ENCODE measurements at regions not wholly inside any gene's neighbourhood (a gene's known extent, or its start where the extent isn't known, plus 50 kb on each side); places are given as distances from the start of the nearest gene placed in this dataset.

DNA sequence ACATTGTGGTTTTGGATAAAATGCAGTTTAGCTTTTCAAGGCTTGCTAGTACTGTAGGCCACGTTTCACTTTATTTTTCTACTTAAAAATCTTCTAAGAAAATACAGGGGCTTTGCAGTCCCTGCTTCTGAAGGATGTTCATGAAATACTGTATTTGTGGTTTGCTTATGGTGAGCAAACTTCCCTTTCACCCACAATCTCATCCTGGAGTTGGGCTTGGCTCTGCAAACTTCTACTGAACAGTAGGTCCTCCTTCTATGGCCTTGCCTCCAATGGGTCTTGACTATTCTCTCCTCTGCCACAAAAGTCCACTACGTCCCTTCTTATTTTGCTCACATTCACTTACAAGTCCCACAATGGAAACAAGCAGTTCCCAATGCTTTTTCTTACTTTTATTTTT lies 502.7 kb upstream of the KLF4 start:
- intact Hi-C loops (cut with micrococcal nuclease) (loop anchor here (10.0 kb wide), 1 partner anchor 283 kb away; no protein-coding TSS in a partner anchor), dilution Hi-C loops (cut with MboI; ENCODE audit: extremely low pct_ligation_motif_present, low sequenced_read_pairs) (no loop called here)
- POLR2A ChIA-PET: no interaction called here

More for the DNA sequence above, 502.7 kb upstream of the KLF4 start:
- H3K36me3 ChIP-seq (ENCODE audit: control insufficient read depth in 2 of 2, extremely low read depth in 1 of 2, insufficient read depth in 2 of 2, low read length in 2 of 2): no peaks in the 10 kb centered on the region
- TF ChIP-seq, protein P1, sequence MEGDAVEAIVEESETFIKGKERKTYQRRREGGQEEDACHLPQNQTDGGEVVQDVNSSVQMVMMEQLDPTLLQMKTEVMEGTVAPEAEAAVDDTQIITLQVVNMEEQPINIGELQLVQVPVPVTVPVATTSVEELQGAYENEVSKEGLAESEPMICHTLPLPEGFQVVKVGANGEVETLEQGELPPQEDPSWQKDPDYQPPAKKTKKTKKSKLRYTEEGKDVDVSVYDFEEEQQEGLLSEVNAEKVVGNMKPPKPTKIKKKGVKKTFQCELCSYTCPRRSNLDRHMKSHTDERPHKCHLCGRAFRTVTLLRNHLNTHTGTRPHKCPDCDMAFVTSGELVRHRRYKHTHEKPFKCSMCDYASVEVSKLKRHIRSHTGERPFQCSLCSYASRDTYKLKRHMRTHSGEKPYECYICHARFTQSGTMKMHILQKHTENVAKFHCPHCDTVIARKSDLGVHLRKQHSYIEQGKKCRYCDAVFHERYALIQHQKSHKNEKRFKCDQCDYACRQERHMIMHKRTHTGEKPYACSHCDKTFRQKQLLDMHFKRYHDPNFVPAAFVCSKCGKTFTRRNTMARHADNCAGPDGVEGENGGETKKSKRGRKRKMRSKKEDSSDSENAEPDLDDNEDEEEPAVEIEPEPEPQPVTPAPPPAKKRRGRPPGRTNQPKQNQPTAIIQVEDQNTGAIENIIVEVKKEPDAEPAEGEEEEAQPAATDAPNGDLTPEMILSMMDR (IDR thresholded peaks at IDR 0.05; ENCODE audit: extremely low read depth in 1 of 2, insufficient read depth in 1 of 2, low read depth in 1 of 2, low read length in 2 of 2): no peak
- TF ChIP-seq FOS (IDR thresholded peaks at IDR 0.05; ENCODE audit: borderline replicate concordance, insufficient read depth, low read length) (no peak), EZH2 (IDR thresholded peaks at IDR 0.05; ENCODE audit: borderline replicate concordance, low read depth, low read length, severe bottlenecking) (no peak), MYC (IDR thresholded peaks at IDR 0.05; ENCODE audit: low read depth, low read length) (no peak), GATA2 (IDR thresholded peaks at IDR 0.05; ENCODE audit: insufficient read depth, insufficient read length, low read depth, low read length) (no peak), JUN (IDR thresholded peaks at IDR 0.05; ENCODE audit: borderline replicate concordance, insufficient read depth, insufficient read length, low read depth) (no peak), POLR2AphosphoS5 (IDR thresholded peaks at IDR 0.05; ENCODE audit: insufficient read depth, low read depth, low read length) (no peak), POLR2A (IDR thresholded peaks at IDR 0.05; ENCODE audit: low read depth, low read length) (no peak)
- TF ChIP-seq, protein P2, sequence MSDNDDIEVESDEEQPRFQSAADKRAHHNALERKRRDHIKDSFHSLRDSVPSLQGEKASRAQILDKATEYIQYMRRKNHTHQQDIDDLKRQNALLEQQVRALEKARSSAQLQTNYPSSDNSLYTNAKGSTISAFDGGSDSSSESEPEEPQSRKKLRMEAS (IDR thresholded peaks at IDR 0.05; ENCODE audit: insufficient read depth, insufficient read length): no peak
- no peak overlapping the region for H2AFZ ChIP-seq (ENCODE audit: low read depth, low read length)
- no peak overlapping the region for H3K9ac ChIP-seq (replicated peaks; ENCODE audit: extremely low read depth, insufficient read depth, low read length)
- H3K27me3 ChIP-seq (ENCODE audit: control insufficient read depth in 2 of 2, insufficient read depth in 2 of 2, low read length in 2 of 2): no peaks in the 10 kb centered on the region
- no peak overlapping the region for H3K27ac ChIP-seq (ENCODE audit: insufficient read depth, low read depth, low read length)
- FAIRE-seq (no peak), DNase-seq (ENCODE audit: low read depth, low spot score) (no peak)
- H3K9me3 ChIP-seq (replicated peaks; ENCODE audit: control insufficient read depth, insufficient read depth, low read length): no peaks in the 10 kb centered on the region
- BruUV-seq (replicated peaks): no TSS peak
- H3K79me2 ChIP-seq (ENCODE audit: control insufficient read depth, insufficient read depth, low read length): no peaks in the 10 kb centered on the region
- no peak overlapping the region for H3K4me3 ChIP-seq (replicated peaks in 1 of 3; ENCODE audit: insufficient read depth in 1 of 3, low read depth in 1 of 3, low read length in 3 of 3)
- CTCF ChIA-PET: no interaction called here
- no peak overlapping the region for H3K4me2 ChIP-seq (ENCODE audit: insufficient read depth, low read length)
- H4K20me1 ChIP-seq (replicated peaks; ENCODE audit: control insufficient read depth, extremely low read depth, insufficient read depth, low read length): no peaks in the 10 kb centered on the region
- H3K9me1 ChIP-seq (replicated peaks; ENCODE audit: control insufficient read depth, extremely low read depth, insufficient read depth, low read length): no peaks in the 10 kb centered on the region
- H3K4me1 ChIP-seq (ENCODE audit: control insufficient read depth, extremely low read depth, insufficient read depth, low read length): no peaks in the 10 kb centered on the region

Measured in endothelial cell of umbilical vein (primary cell).